Astrocyte of the cerebellum (primary cell): ENCODE measurements at regions not wholly inside any gene's neighbourhood (a gene's known extent, or its start where the extent isn't known, plus 50 kb on each side); places are given as distances from the start of the nearest gene placed in this dataset.

Experiments used
- DNase-seq: peaks from one replicate; pipeline ENCODE4 v3.0.0-alpha.2; 2011; ENCODE audit warnings: low read depth
- H3K4me3 ChIP-seq: 2 replicates; pipeline ENCODE4 v1.5.1; 2011; ENCODE audit warnings: mild to moderate bottlenecking, low read depth, low read length, moderate library complexity
- CTCF ChIP-seq: IDR thresholded peaks from 2 replicates; pipeline ENCODE4 v1.5.1; 2012; ENCODE audit warnings: low read length, low read depth, moderate library complexity, mild to moderate bottlenecking; ENCODE audit errors: missing control alignments
- in situ Hi-C: cut with HindIII; loops from 2 replicates; pipeline ENCODE4 v1.10.0; 2017; ENCODE audit warnings: low sequenced_read_pairs

GRCh38 chr13:20291675-20292074, 59.6 kb upstream of the GJB6 start:
- no peak overlapping the region for H3K4me3 ChIP-seq
- no peak for TF ChIP-seq CTCF
- no peak for DNase-seq
- in situ Hi-C loops = no loop called here

- no peak for TF ChIP-seq CTCF
- in situ Hi-C loops = no loop called here
- DNase-seq = no peak
- no peak overlapping the region for H3K4me3 ChIP-seq
Measured at GRCh38 chr13:20291037-20291436, 58.9 kb upstream of the GJB6 start.

GRCh38 chr13:20288561-20288960, 56.4 kb upstream of the GJB6 start:
- H3K4me3 ChIP-seq = no peak overlapping the region
- no peak for DNase-seq
- in situ Hi-C loops = no loop called here
- TF ChIP-seq CTCF = no peak

- DNase-seq = no peak
- in situ Hi-C loops = no loop called here
- H3K4me3 ChIP-seq = no peak overlapping the region
- TF ChIP-seq CTCF = no peak
Measured at GRCh38 chr13:20287976-20288375, 55.9 kb upstream of the GJB6 start.

GRCh38 chr13:20285530-20285929, 53.4 kb upstream of the GJB6 start:
- H3K4me3 ChIP-seq = no peak overlapping the region
- no peak for DNase-seq
- no peak for TF ChIP-seq CTCF
- in situ Hi-C loops = no loop called here
